GM21447 (cell line): ENCODE measurements at regions not wholly inside any gene's neighbourhood (a gene's known extent, or its start where the extent isn't known, plus 50 kb on each side); places are given as distances from the start of the nearest gene placed in this dataset.

Source experiments
- ATAC-seq: cut with Tn5 transposase; IDR thresholded peaks from one replicate; pipeline ENCODE4 v1.9.1; 2021; ENCODE audit not compliant: unreplicated experiment

DNA sequence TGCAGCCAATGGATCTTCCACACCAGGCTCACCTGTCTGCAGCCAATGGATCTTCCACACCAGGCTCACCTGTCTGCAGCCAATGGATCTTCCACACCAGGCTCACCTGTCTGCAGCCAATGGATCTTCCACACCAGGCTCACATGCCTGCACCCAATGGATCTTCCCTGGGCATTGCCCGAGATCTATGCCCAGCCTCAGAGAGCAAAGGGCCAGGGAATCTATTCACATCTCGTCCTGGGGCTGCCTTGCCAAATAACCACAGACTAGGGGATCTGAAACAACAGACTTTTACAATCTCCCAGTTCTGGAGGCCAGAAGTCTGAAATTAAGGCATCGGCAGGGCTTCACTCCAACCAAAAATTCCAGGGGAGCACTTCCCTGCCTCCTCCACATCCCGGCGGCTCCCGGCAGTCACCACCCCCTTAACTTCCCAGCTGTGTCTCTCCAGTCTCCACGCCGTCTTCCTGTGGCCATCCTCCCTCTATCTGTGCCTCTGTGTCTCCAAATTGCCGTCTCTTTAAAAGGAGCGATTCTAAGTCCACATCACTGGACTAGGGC, 92.4 kb upstream of the PPP2R2D start:
- no peak for ATAC-seq

DNA sequence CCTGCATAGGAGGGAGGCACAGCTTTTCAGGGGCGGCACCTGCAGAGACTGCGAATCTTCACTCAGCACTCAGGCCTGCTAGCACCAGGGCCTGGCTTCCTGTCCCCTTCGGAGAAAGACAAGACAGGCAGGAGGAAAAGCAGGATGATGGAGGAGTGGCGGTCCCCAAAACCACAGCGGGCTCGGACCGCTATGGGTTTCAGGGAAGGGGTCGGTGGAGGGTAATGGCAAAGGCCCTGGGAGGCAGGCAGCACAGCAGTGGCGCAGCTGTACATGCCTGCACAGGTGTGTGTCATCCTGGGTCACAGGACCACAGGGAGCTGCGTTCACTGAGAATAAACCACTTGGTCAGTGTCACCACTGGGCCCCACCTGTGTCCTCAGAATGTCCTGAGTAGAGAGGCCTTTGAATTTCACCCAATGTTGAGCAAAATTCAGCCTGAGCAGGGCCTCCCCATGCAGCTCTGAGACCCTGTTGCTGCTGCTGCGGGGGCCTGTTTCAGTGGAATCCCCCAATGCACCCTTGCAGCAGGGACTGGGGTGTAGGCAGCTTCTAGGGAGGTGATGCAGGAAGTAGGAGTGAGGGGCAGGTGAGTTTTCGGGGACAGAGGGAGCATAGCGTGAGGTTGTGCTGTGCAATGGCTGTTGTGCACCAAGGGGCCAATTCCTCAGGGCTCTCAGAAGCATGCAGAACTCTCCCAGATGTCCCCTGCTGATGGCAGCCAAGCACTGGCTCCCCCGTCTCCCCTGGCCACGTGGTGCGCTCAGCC, 90.6 kb upstream of the PPP2R2D start:
- ATAC-seq = no peak

DNA sequence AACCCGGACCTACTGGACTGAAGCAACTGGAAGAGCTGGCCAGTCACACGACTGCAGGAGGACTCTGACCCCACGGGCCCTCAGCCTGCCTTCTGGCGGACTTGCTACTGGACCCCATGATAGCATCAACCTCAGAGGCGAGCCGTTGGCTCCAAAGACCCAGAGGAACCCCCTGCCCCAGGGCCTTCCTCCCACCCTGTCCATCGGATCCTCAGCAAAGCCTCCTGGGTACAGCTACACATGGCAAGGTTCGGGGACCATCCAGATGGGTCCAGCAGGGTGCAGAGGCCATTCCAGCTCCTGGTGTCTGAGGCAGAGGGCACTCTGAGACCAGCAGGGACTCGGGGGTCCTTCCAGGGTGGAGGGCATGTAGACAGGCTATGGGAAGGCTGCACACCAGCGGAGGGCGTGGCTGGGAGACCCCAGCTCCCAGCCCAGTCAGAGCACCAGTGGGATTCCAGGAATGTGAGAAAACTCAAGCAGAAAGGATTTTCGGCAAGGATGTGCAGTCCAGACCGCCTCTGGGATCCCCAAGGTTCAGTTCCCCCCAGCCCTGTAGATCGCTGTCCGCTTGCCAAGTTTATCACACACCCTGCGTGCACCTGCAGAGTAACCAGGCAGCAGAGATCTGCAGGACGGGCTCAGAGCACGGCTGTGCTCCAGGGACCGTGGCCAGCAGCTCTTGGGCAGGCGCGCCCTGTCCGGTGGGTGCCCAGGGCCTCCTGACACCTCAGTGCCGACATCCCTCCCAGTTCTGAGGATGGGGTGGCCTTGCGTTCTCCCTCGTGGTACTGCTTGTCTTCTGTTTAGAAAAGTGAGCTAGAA, 89.8 kb upstream of the PPP2R2D start:
- ATAC-seq = no peak

DNA sequence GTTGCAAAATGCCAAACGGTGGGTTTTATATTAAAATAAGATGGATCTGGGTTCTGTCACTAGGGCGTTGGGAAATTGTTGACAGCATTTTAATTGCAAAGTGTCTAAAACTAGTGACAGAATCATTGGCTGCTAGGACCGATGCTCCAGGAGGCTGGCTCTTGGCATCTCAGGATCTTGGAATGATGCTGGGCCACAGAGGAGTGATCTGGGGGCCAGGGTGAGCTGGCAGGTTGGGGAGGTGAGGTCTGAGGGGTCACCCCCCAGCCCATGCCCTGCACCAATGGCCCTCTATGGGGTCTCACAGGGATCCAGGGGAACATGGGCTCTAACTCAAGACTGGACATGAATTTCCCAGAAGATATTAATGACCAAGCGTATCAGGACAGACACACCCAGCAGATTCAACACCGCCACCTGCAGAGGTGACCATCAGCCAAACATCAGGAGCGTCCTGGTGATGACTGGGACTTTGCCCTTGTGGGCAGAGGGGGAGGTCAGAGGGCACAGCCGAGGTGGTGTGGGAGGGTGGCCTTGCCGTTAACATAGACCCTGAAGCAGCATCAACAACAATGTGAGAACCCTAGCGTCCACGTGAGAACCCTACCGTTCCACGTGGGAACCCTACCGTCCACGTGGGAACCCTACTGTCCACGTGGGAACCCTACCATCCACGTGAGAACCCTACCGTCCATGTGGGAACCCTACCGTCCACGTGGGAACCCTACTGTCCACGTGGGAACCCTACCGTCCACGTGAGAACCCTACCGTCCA, 89.0 kb upstream of the PPP2R2D start:
- ATAC-seq = no peak

DNA sequence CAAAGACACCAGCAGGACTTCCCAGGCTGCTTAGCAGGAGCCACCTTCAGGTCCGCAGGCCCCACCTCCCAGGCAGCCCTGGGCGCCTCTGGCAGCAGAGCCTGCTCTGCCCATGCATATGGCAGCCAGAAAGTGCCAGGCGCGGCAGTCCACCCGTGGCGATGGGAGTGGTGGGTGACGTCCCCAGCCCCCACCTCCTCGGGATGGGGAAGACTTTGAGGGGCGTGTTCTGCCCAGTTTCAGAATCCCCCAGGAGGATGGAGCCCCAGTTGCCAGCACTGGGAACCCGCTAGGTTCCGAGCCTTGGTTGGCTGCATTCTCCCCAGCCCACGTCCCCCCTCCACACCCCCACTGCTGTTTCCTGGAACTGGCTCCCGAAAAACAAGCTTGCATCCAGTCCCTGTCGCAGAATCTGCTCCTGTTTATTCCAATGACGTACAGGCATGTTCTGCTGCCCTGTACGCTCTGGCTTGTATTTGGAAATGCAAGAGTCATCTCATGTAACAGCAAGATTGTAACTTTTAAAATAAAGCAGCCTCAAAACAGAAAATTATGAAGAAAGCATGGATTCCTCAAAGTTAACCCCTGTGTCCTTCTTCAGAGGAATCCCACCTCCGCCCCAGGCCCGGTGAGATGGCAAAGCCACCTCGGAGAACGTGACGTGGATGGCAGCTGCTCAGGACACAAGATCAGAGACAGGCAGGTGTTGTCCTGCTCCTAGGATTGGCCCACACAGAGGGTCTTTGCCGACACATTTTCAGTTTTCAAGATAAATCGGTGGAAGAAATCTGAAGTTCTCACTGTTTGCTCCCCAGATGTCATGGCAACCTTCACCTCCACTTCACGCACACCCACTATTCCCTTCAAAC, 87.8 kb upstream of the PPP2R2D start:
- ATAC-seq = no peak

DNA sequence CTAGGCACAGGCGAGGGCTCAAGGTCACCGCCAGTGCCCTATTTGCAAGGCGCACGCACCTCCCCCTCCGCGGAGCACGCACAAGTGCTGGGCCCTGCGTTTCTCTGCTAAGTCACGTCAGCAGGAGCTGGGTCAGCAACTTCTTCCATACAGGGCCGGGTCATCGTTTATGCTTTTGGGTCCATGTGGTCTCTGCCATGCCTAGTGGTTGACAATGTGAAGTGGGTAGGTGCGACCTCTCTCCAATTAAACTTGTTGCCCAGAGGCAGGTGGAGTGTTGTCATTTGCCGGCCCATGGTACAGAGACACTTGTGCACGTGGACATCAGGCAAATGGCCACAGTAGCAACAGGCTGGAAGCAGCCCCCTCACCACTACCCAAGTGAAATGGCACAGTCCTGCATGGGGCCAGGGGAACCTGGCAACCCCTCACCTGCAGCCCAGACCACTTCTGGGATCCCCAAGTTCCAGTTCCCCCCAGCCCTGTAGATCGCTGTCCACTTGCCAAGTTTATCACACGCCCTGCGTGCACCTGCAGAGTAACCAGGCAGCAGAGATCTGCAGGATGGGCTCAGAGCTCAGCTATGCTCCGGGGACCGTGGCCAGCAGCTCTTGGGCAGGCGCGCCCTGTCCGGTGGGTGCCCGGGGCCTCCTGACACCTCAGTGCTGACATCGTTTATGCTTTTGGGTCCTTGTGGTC, 86.1 kb upstream of the PPP2R2D start:
- ATAC-seq = no peak

DNA sequence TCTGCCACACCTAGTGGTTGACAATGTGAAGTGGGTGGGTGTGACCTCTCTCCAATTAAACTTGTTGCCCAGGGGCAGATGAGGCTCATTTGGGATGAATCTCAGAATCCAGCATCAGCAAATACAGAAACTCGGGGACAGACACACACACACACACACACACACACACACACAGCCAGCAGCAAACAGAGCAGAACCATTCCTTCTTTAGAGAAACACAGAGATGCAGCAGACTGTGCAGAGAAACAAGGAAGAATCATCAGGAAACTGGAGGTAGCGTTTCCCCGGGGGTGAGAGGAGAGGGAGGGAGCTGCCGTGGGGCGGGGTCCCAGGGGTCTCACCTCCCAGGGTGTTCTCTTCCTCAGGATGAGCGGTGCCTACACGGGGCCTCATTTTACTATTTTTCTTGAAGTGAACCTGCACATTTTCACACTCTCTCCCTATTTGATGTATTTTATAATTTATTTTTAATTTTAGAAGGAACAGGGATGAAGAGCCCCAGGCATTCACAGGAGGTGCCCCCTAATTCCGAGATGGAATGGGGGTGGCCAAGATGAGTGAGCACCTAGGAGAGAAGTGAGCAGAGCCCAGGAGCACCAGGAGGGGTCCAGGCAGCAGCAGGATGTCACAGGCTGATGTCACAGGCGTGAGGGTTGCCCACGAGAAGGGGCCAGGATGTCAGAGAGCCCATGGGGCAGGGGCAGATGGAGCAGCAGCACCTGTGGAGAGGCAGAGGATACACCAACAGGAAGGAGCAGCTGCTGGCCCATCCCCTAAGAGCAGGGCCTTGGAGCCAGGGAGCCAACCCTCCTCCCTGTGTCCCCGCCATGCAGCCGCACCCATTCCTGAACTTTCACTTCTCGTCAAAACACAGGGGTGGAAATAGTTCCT, 85.3 kb upstream of the PPP2R2D start:
- no peak for ATAC-seq

DNA sequence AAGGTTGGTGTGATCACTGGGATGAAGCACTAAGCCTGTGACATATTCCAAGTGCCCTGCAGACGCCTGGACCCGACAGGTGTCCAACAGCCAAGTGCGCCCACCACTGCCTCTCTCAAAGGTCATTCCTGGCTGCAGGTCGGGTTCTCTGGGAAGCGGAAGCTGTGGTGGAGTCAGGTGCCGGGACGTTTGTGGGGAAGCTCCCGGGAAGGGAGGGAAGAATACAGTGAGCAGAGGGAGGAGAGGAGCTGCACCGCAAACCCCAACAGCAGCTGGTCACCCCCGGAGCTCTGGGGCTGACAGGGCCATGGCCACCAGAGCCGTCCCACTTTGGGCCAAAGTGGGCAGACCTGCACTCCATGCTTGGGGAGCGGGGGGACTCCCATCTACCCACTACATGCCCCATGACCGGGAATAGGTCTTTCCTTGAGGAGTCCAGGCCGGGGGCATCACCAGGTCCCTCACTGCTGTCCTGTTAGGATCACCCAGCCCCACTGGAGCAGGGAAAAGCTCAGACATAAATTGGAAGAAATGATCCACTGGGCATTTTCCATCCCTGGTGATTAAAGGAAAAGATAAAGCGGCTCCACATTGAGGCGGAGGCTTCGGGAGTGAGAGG, 84.5 kb upstream of the PPP2R2D start:
- no peak for ATAC-seq

DNA sequence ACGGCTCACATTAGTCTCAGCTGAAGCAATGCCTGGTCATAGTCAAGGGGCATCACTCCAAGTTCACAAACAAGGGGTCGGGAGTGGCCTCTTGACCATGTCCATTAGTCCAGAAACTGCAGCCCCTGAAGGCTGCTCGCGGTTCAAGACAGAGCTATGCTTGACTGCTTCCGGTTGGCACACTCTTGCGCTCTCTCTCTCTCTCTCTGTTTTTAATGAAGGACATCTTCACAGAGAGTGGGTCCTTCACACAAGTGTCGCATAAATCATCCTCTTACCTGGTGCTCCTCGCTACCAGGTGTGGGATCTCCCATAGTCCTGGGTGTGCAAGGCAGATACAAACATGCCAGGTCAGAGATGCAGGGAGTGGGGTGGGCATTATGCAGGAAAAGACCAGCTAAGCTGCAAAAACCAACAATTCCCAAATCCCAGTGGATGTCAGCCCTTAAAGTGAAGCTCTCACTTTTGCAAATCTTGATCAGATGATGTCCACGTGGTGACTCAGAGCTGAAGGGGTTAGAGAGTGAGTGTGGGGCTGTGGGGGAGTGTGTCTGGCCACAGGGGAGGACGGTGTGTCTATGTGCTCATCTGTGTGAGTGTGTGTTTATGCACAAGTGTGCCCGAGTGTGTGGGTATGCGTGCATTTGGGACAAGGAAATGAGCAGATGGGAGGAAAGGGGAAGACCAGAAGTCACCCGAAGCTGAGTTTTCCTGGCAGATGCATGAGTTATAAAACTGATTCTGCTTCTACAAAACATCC, 83.7 kb upstream of the PPP2R2D start:
- ATAC-seq = no peak

DNA sequence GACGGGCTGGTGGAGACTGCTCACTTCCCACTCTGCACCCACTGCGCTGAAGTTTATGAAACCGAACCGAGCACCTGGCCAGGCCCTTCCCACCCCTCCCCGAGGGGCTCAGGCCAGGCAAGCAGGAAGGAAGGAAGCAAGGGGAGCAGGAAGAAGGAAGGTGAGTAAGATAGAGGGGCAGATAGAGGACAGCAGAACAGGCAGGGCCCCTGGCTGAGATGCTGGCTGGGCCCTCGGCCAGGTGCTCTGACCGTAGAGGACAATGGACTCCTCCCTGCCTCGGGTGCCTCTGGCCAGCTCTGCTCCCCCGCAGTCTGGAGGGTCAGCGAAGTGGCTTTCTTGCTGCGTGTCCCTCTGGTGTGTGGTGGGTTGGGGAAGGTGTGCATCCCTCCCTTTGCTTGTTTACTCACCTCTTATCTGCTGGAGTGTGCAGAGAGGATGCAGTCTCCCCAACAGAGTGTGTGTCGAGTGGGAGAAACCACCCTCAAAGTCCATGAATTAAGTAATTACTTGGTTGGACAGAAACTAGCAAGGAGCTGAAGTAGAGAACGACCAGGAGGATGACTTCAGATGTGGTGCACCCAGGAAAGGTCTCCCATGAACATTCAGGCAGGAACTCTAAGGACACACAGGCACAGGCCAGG, 82.8 kb upstream of the PPP2R2D start:
- ATAC-seq = no peak

DNA sequence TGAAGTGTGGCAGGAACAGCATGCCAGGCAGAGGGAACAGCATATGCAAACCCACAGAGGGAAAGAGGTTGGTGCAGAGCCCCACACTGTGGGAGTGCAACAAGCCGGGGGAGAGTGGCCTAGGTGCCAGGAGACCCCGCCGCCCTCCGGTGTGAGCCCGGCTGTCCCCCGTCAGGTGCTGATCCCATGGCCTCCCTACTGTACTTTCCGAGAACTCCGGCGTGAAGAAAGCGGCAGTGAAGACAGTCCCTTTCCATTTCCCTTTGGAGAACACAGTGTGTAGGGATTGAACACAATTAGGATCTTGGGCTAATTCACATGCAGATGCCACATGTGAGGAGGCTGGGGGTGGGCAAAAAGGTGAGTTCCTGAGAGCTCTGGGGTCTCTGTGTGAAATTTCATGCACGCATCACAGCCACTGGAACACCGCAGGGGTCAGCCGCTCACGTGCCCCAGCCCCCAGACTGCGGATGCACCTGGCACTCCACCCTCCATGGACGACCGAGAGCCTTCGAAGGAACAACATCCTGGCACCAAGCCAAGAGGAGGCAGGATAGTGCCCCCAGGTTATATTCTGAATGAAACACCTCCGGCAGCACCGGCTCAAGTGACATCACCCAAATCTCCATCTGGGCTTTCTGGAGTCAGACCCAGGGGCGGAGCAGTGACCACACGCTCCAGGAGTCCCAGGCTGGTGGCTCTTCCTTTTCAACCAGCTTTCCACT, 82.1 kb upstream of the PPP2R2D start:
- no peak for ATAC-seq

DNA sequence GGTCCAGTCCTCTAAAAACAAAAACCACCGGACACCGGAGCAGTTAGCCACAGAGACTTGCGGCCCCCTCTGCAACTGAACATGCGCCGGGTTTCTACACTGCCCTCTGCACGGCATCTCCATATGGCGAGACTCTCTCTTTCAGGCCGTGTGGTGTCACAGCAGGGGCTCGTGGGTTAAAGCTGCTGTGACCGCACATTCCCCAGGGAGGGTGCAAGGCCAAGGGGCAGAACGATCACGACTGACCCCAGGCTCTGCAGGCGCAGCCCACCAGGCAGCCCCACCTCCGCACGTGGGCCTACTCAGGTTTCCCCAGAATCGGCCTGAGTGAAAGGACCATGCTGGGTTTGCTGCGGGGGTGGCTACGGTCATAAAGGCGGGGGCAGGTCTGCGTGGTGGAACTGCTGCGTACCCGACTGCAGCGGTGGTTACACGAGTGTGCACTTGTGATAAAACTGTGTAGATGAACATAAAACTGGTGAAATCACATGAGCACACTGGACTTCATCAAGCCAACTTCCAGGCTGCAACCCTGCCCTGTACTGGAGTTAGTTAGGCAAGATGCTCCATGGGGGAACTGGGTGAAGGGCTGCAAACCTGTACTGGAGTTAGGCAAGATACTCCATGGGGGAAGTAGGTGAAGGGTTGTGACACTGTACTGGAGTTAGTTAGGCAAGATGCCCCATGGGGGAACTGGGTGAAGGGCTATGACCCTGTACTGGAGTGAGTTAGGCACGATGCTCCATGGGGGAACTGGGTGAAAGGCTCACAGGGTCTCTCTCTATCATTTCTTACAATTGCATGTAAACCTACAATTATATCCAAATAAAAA, 81.4 kb upstream of the PPP2R2D start:
- ATAC-seq = no peak

DNA sequence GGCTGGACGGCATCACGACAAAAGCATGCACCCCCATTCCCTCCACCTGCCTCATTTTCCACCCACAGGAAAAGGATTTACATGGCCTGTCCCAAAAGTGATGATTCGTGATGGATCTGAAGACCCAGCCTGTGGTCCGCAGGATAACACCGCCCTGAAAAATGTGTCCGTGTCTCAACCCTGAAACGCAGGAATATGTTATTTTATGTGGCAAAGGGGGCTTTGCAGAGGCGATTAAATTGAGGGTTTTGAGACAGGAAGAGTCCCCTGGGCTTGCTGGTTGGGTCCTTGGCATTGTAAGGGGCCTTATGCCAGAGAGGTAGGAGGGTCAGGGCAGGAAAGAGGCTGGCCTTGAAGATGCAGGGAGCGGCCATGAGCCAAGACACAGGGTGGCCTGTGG, 80.2 kb upstream of the PPP2R2D start:
- ATAC-seq = no peak

DNA sequence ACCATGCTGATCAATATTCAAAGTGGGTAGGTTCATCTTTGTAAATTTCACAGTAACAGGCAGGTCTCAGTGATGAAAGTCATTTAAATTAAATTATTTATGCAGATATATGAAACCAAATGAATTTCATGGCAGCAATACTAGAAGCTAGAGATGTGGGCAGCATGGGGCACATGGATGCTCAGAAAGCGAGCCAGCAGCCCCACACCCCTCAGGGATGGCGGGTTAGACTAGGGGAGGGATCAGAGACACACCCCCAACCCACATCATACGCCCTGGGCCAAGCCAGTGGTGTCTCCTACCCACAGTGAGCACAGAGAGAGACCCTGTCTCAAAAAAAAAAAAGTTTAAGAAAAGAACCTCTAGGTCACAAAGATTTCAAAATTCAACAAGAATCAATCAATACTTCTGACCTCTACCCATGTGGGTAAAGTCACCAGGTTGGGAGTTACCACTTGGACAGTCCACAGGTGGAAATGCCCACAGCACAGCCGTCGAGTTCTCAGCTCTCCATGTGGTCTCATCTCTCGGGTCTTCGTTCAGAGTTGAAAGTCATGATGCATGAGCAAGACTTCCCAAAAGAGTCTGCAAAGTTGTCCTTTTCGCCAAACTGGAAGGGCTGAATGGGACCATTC, 79.3 kb upstream of the PPP2R2D start:
- no peak for ATAC-seq

DNA sequence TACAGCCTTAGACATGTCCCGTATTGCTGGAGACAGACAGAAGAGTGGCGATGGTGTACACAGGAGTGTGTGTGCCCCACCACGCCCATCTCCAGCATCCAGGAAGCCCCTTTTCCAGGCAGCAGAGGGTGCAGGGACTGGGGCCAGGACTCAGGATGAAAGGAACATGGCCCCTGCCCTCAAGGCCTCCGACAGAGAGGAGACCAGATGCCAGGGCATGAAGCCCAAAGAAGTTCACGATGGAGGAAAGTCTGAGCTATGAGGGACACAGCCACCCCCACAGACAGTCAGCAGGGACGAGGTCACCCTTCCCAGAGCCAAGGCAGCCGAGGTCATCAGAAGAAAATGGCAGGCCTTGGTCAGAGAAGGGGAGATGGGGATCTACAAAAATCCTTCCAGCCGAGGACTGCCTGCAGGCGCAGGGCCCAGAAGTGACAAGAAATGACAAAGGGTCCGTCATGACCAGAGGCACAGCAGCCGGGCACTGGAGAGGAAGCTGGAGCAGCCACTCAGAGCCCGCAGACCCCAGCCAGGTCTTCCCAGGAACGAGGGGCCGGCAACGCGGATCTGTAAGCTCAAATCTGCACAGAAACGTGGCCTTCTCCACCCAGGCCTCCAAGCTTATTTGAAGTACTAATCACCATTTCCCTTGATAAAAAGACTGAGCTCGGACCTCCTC, 78.7 kb upstream of the PPP2R2D start:
- no peak for ATAC-seq
